Lung (tissue), 11 donors: ENCODE measurements at regions not wholly inside any gene's neighbourhood (a gene's known extent, or its start where the extent isn't known, plus 50 kb on each side); places are given as distances from the start of the nearest gene placed in this dataset.

ENCODE experiments used
- ATAC-seq: fragments of 200-7000 bp; cut with Tn5 transposase; one replicate; pipeline ENCODE4 v1.9.1; 2020; ENCODE audit warnings: moderate number of reproducible peaks; ENCODE audit not compliant: insufficient read depth, low FRiP score
- DNase-seq, 3 donors: peaks; one replicate each; pipeline ENCODE4 v3.0.0-alpha.2; 2013 to 2017
- H3K27ac ChIP-seq, 2 donors: one replicate each; pipeline ENCODE4 v1.5.1; 2013; ENCODE audit warnings: mild to moderate bottlenecking in 2 of 2, moderate library complexity in 2 of 2, control low read depth in 1 of 2, inconsistent platforms in 1 of 2, low read depth in 1 of 2, low read length in 1 of 2
- H3K27me3 ChIP-seq, 3 donors: one replicate each; pipeline ENCODE4 v1.5.1; 2013; ENCODE audit warnings: low read length in 2 of 3; ENCODE audit not compliant: control insufficient read depth in 3 of 3, insufficient read depth in 3 of 3
- H3K36me3 ChIP-seq, 4 donors: one replicate each; pipeline ENCODE4 v1.5.1; 2013; ENCODE audit warnings: low read length in 4 of 4, mild to moderate bottlenecking in 1 of 4, moderate library complexity in 1 of 4; ENCODE audit not compliant: control insufficient read depth in 4 of 4, insufficient read depth in 4 of 4
- H3K4me1 ChIP-seq, 5 donors: one replicate each; pipeline ENCODE4 v1.5.1; 2013; ENCODE audit warnings: low read length in 5 of 5, mild to moderate bottlenecking in 2 of 5, moderate library complexity in 1 of 5; ENCODE audit not compliant: control insufficient read depth in 5 of 5, insufficient read depth in 5 of 5
- H3K4me3 ChIP-seq: one replicate; pipeline ENCODE4 v1.5.1; 2013; ENCODE audit warnings: mild to moderate bottlenecking, control low read depth, moderate library complexity
- H3K9ac ChIP-seq, 2 donors: one replicate each; pipeline ENCODE4 v1.5.1; 2013; ENCODE audit warnings: low read length in 2 of 2, control low read depth in 1 of 2; ENCODE audit not compliant: insufficient read depth in 1 of 2
- H3K9me3 ChIP-seq, 4 donors: one replicate each; pipeline ENCODE4 v1.5.1; 2013; ENCODE audit warnings: low read length in 3 of 4, mild to moderate bottlenecking in 1 of 4, moderate library complexity in 1 of 4; ENCODE audit not compliant: control insufficient read depth in 4 of 4, insufficient read depth in 3 of 4
- CTCF ChIP-seq: IDR thresholded peaks from 2 replicates; pipeline ENCODE4 v1.5.1; 2012; ENCODE audit warnings: mild to moderate bottlenecking; ENCODE audit errors: control extremely low read depth, extremely low read depth
- WGBS, 2 donors: extraction: QIAGEN DNeasy Blood & Tissue Kit; methylation state at CpG; one replicate each; pipeline ENCODE4 v1.1.7; 2013; 5-methylcytosine and 5-hydroxymethylcytosine counted together
- donor health status: control.
- donor health status: control.
- donor health status: Bipolar disorder and iron deficiency.
- donor health status: healthy.
- donor health status: DM: yes; HTN: yes; CAD: no.

- no peak for ATAC-seq
- TF ChIP-seq CTCF, result no peak
- no peaks in the 10 kb centered on the region for H3K9me3 ChIP-seq
- no peaks in the 10 kb centered on the region for H3K27me3 ChIP-seq
- no peak overlapping the region for H3K9ac ChIP-seq
- H3K27ac ChIP-seq, result no peak overlapping the region
- no peak overlapping the region for H3K4me3 ChIP-seq
- WGBS, 2 donors, result 40 to 52% methylated on average over 3 of the region's 3 CpGs
- H3K36me3 ChIP-seq, result no peaks in the 10 kb centered on the region
- peak in 2 of 3 donors; percentile 13 to 33 for DNase-seq
- H3K4me1 ChIP-seq, result peaks cover 0 to 3% (median 0%) of the 10 kb centered on the region in 5 donors
Measured at GRCh38 chr18:45119876-45120275, 439.2 kb downstream of the SETBP1 start.

GRCh38 chr18:45121146-45121545 is 440.5 kb downstream of the SETBP1 start:
- H3K9ac ChIP-seq, result no peak overlapping the region
- no peaks in the 10 kb centered on the region for H3K9me3 ChIP-seq
- WGBS, 2 donors, result 90 to 96% methylated on average over 1 of the region's 1 CpG
- no peak for TF ChIP-seq CTCF
- H3K27ac ChIP-seq, result no peak overlapping the region
- DNase-seq (no peak), ATAC-seq (no peak)
- H3K4me3 ChIP-seq, result no peak overlapping the region
- H3K36me3 ChIP-seq, result no peaks in the 10 kb centered on the region
- H3K27me3 ChIP-seq, result no peaks in the 10 kb centered on the region
- H3K4me1 ChIP-seq, result peaks cover 0 to 3% (median 0%) of the 10 kb centered on the region in 5 donors

GRCh38 chr18:45122506-45122905 is 441.8 kb downstream of the SETBP1 start:
- no peaks in the 10 kb centered on the region for H3K9me3 ChIP-seq
- H3K27ac ChIP-seq, result no peak overlapping the region
- no peak overlapping the region for H3K9ac ChIP-seq
- DNase-seq (no peak), ATAC-seq (no peak)
- WGBS, 2 donors, result 91 to 100% methylated on average over 1 of the region's 1 CpG
- no peak overlapping the region for H3K4me3 ChIP-seq
- peaks cover 0 to 3% (median 0%) of the 10 kb centered on the region in 5 donors for H3K4me1 ChIP-seq
- TF ChIP-seq CTCF, result no peak
- no peaks in the 10 kb centered on the region for H3K36me3 ChIP-seq
- no peaks in the 10 kb centered on the region for H3K27me3 ChIP-seq

GRCh38 chr18:45127405-45127804 is 446.7 kb downstream of the SETBP1 start:
- Histone ChIP-seq H3K9ac (no peak overlapping the region), H3K36me3 (no peaks in the 10 kb centered on the region), H3K9me3 (no peaks in the 10 kb centered on the region), H3K4me1 (no peaks in the 10 kb centered on the region), H3K27ac (no peak overlapping the region), H3K4me3 (no peak overlapping the region), H3K27me3 (no peaks in the 10 kb centered on the region)
- no peak for ATAC-seq
- no peak for TF ChIP-seq CTCF
- no peak for DNase-seq
